RWPE2 (cell line): ENCODE measurements at regions not wholly inside any gene's neighbourhood (a gene's known extent, or its start where the extent isn't known, plus 50 kb on each side); places are given as distances from the start of the nearest gene placed in this dataset.

ENCODE experiments used
- ATAC-seq: fragments of 200-7000 bp; cut with Tn5 transposase; 3 replicates; pipeline ENCODE4 v1.9.1; 2021; ENCODE audit warnings: low read depth
- DNase-seq: peaks from one replicate; pipeline ENCODE4 v3.0.0-alpha.2; 2020; ENCODE audit warnings: low spot score
- H3K27ac ChIP-seq: fragments of 450-650 bp; 2 replicates; pipeline ENCODE4 v1.5.1; 2017; ENCODE audit warnings: mild to moderate bottlenecking; ENCODE audit not compliant: poor library complexity, severe bottlenecking
- H3K27me3 ChIP-seq: fragments of 250-450 bp; sonication (Bioruptor Pico); 2 replicates; pipeline ENCODE4 v1.5.1; 2021; ENCODE audit warnings: mild to moderate bottlenecking, moderate library complexity; ENCODE audit not compliant: insufficient read depth, poor library complexity, severe bottlenecking
- H3K36me3 ChIP-seq: fragments of 250-450 bp; sonication (Bioruptor Pico); 2 replicates; pipeline ENCODE4 v1.5.1; 2020; ENCODE audit warnings: low read depth, mild to moderate bottlenecking, moderate library complexity
- H3K4me1 ChIP-seq: fragments of 250-450 bp; sonication (Bioruptor Pico); 2 replicates; pipeline ENCODE4 v1.5.1; 2021; ENCODE audit warnings: mild to moderate bottlenecking, moderate library complexity; ENCODE audit not compliant: insufficient read depth, poor library complexity, severe bottlenecking
- H3K4me3 ChIP-seq: fragments of 250-450 bp; sonication (Bioruptor Pico); 2 replicates; pipeline ENCODE4 v1.5.1; 2021; ENCODE audit warnings: mild to moderate bottlenecking, moderate library complexity; ENCODE audit not compliant: severe bottlenecking
- H3K9me3 ChIP-seq: fragments of 250-450 bp; sonication (Bioruptor Pico); 2 replicates; pipeline ENCODE4 v1.5.1; 2021; ENCODE audit warnings: mild to moderate bottlenecking, moderate library complexity; ENCODE audit not compliant: severe bottlenecking
- CTCF ChIP-seq: fragments of 450-650 bp; IDR thresholded peaks from one replicate; pipeline ENCODE4 v1.5.1; 2017; ENCODE audit warnings: mild to moderate bottlenecking, moderate library complexity; ENCODE audit not compliant: poor library complexity, severe bottlenecking

- Histone ChIP-seq H3K4me1 (no peaks in the 10 kb centered on the region), H3K36me3 (no peaks in the 10 kb centered on the region), H3K9me3 (no peaks in the 10 kb centered on the region), H3K4me3 (no peak overlapping the region), H3K27me3 (no peaks in the 10 kb centered on the region), H3K27ac (no peak overlapping the region)
- ATAC-seq (no peak), DNase-seq (no peak)
- no peak for TF ChIP-seq CTCF
Observed at GRCh38 chr13:75072891-75073290, 409.1 kb downstream of the TBC1D4 start.

GRCh38 chr13:75072368-75072767 lies 409.6 kb downstream of the TBC1D4 start:
- no peaks in the 10 kb centered on the region for H3K9me3 ChIP-seq
- no peak overlapping the region for H3K27ac ChIP-seq
- no peak for ATAC-seq
- H3K36me3 ChIP-seq, result no peaks in the 10 kb centered on the region
- H3K4me3 ChIP-seq, result no peak overlapping the region
- no peak for TF ChIP-seq CTCF
- H3K27me3 ChIP-seq, result no peaks in the 10 kb centered on the region
- DNase-seq, result no peak
- no peaks in the 10 kb centered on the region for H3K4me1 ChIP-seq

- no peak for DNase-seq
- Histone ChIP-seq H3K27ac (no peak overlapping the region), H3K4me3 (no peak overlapping the region), H3K27me3 (no peaks in the 10 kb centered on the region), H3K9me3 (no peaks in the 10 kb centered on the region), H3K4me1 (no peaks in the 10 kb centered on the region), H3K36me3 (no peaks in the 10 kb centered on the region)
- no peak for ATAC-seq
- TF ChIP-seq CTCF, result no peak
Observed at GRCh38 chr13:75071796-75072195, 410.2 kb downstream of the TBC1D4 start.

- ATAC-seq (no peak), DNase-seq (no peak)
- no peaks in the 10 kb centered on the region for H3K27me3 ChIP-seq
- no peaks in the 10 kb centered on the region for H3K4me1 ChIP-seq
- no peak overlapping the region for H3K27ac ChIP-seq
- H3K4me3 ChIP-seq, result no peak overlapping the region
- H3K36me3 ChIP-seq, result no peaks in the 10 kb centered on the region
- no peaks in the 10 kb centered on the region for H3K9me3 ChIP-seq
- no peak for TF ChIP-seq CTCF
Observed at GRCh38 chr13:75071395-75071794, 410.6 kb downstream of the TBC1D4 start.

GRCh38 chr13:75061909-75062308 lies 420.1 kb downstream of the TBC1D4 start:
- ATAC-seq (no peak), DNase-seq (no peak)
- Histone ChIP-seq H3K4me1 (no peaks in the 10 kb centered on the region), H3K36me3 (no peaks in the 10 kb centered on the region), H3K27me3 (no peaks in the 10 kb centered on the region), H3K4me3 (no peak overlapping the region), H3K27ac (no peak overlapping the region), H3K9me3 (no peaks in the 10 kb centered on the region)
- TF ChIP-seq CTCF, result no peak
